ENCODE measurements at regions not wholly inside any gene's neighbourhood (a gene's known extent, or its start where the extent isn't known, plus 50 kb on each side); places are given as distances from the start of the nearest gene placed in this dataset.
"Not testable (repeated sequence)": the region's sequence is repeated elsewhere in the genome, so short reads cannot be mapped to it uniquely, and the experiment has no call there.

GRCh38 chr12:92231532-92231931 lies 85.9 kb upstream of the BTG1 start:
- TF ChIP-seq, protein P1, sequence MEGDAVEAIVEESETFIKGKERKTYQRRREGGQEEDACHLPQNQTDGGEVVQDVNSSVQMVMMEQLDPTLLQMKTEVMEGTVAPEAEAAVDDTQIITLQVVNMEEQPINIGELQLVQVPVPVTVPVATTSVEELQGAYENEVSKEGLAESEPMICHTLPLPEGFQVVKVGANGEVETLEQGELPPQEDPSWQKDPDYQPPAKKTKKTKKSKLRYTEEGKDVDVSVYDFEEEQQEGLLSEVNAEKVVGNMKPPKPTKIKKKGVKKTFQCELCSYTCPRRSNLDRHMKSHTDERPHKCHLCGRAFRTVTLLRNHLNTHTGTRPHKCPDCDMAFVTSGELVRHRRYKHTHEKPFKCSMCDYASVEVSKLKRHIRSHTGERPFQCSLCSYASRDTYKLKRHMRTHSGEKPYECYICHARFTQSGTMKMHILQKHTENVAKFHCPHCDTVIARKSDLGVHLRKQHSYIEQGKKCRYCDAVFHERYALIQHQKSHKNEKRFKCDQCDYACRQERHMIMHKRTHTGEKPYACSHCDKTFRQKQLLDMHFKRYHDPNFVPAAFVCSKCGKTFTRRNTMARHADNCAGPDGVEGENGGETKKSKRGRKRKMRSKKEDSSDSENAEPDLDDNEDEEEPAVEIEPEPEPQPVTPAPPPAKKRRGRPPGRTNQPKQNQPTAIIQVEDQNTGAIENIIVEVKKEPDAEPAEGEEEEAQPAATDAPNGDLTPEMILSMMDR (IDR thresholded peaks at IDR 0.05), result not testable (repeated sequence)
- TF ChIP-seq POLR2AphosphoS5 (IDR thresholded peaks at IDR 0.05; ENCODE audit: insufficient read depth in 1 of 2, low read depth in 1 of 2); POLR2A (IDR thresholded peaks at IDR 0.05): not testable (repeated sequence)
